H1 (cell line): ENCODE measurements at regions not wholly inside any gene's neighbourhood (a gene's known extent, or its start where the extent isn't known, plus 50 kb on each side); places are given as distances from the start of the nearest gene placed in this dataset.

ENCODE experiments used
- CTCF ChIA-PET: fragments of 300-600 bp; sonication (Branson Sonifier 250); formaldehyde crosslinking; loops from one replicate; lab custom pipeline; 2021; ENCODE audit not compliant: partially characterized antibody; lab: Charles Lee
- POLR2A ChIA-PET: fragments of 300-600 bp; sonication (Branson Sonifier 250); formaldehyde crosslinking; loops from one replicate; lab custom pipeline; 2021; ENCODE audit warnings: inconsistent platforms; ENCODE audit not compliant: partially characterized antibody; lab: Charles Lee
- DNase-seq, 2 experiments: peaks; one replicate each; pipeline versions ENCODE4 v3.0.0 to v3.0.0-alpha.2; 2010 to 2022; ENCODE audit warnings: low spot score in 2 of 2, low read depth in 1 of 2, mixed read lengths in 1 of 2
- FAIRE-seq: peaks from 2 replicates; lab custom pipeline; 2011; peaks lifted over from hg19 to GRCh38; lab: Jason Lieb, UNC
- H2AFZ ChIP-seq: 2 replicates; pipeline ENCODE4 v1.8.1; 2012; ENCODE audit warnings: low read length, inconsistent platforms
- H2AK5ac ChIP-seq: 2 replicates; pipeline ENCODE4 v1.6.1; 2013; ENCODE audit warnings: low read depth, low read length
- H2BK120ac ChIP-seq: replicated peaks from 2 replicates; pipeline ENCODE3; 2013; ENCODE audit warnings: low read depth, low read length, inconsistent platforms
- H2BK12ac ChIP-seq: 2 replicates; pipeline ENCODE4 v1.6.1; 2013; ENCODE audit warnings: low read depth, low read length
- H2BK15ac ChIP-seq: 2 replicates; pipeline ENCODE4 v1.6.1; 2013; ENCODE audit warnings: low read length
- H2BK20ac ChIP-seq: 2 replicates; pipeline ENCODE4 v1.6.1; 2013; ENCODE audit warnings: low read length
- H2BK5ac ChIP-seq: 2 replicates; pipeline ENCODE4 v1.6.1; 2013; ENCODE audit warnings: low read depth, low read length
- H3K14ac ChIP-seq: 2 replicates; pipeline ENCODE4 v1.6.1; 2013; ENCODE audit warnings: inconsistent platforms; ENCODE audit not compliant: insufficient read length
- H3K18ac ChIP-seq: 2 replicates; pipeline ENCODE4 v1.6.1; 2013; ENCODE audit warnings: low read length; ENCODE audit errors: extremely low read depth
- H3K23ac ChIP-seq: 2 replicates; pipeline ENCODE4 v1.6.1; 2013; ENCODE audit warnings: inconsistent platforms; ENCODE audit not compliant: insufficient read length
- H3K23me2 ChIP-seq: 2 replicates; pipeline ENCODE4 v1.6.1; 2013; ENCODE audit warnings: low read depth, low read length
- H3K27ac ChIP-seq: 2 replicates; pipeline ENCODE4 v1.6.1; 2011; ENCODE audit warnings: low read depth, low read length, inconsistent platforms
- H3K27me3 ChIP-seq, 4 experiments: replicated peaks in 1 of 4; 1 replicate in 1 of 4; 2 replicates in 3 of 4; pipeline versions ENCODE4 v1.6.1 to v1.8.1; 2011 to 2013; ENCODE audit warnings: low read length in 3 of 4, mild to moderate bottlenecking in 3 of 4, inconsistent platforms in 2 of 4, mixed read lengths in 2 of 4, moderate library complexity in 1 of 4; ENCODE audit not compliant: control insufficient read depth in 3 of 4, insufficient read depth in 3 of 4; ENCODE audit errors: extremely low read depth in 1 of 4
- H3K36me3 ChIP-seq, 4 experiments: 2 replicates each; pipeline versions ENCODE4 v1.6.1 to v1.8.1; 2011 to 2013; ENCODE audit warnings: mild to moderate bottlenecking in 4 of 4, low read length in 3 of 4, moderate library complexity in 2 of 4, control low read depth in 1 of 4, inconsistent platforms in 1 of 4; ENCODE audit not compliant: insufficient read depth in 4 of 4, control insufficient read depth in 2 of 4
- H3K4ac ChIP-seq: replicated peaks from 2 replicates; pipeline ENCODE3; 2013; ENCODE audit warnings: low read length, low read depth, mixed read lengths, inconsistent platforms; ENCODE audit not compliant: insufficient read length
- H3K4me1 ChIP-seq, 4 experiments: replicated peaks in 1 of 4; 1 replicate in 1 of 4; 2 replicates in 3 of 4; pipeline versions ENCODE4 v1.6.1 to v1.8.1; 2011 to 2013; ENCODE audit warnings: low read length in 3 of 4, inconsistent platforms in 2 of 4, mixed read lengths in 1 of 4; ENCODE audit not compliant: insufficient read depth in 4 of 4, control insufficient read depth in 3 of 4
- H3K4me2 ChIP-seq, 2 experiments: 2 replicates each; pipeline versions ENCODE4 v1.6.1 to v1.8.1; 2011 to 2013; ENCODE audit warnings: low read depth in 2 of 2, low read length in 2 of 2, control low read depth in 1 of 2, inconsistent platforms in 1 of 2, mild to moderate bottlenecking in 1 of 2; ENCODE audit not compliant: insufficient read depth in 1 of 2
- H3K4me3 ChIP-seq, 4 experiments: fragments of 200-600, 300-600 bp in 1 of 4; sonication (generic), shearing (Covaris generic), sonication (Bioruptor Twin) in 1 of 4; 2 replicates each; pipeline versions ENCODE4 v1.5.1 to v1.8.1; 2011 to 2016; ENCODE audit warnings: low read length in 4 of 4, low read depth in 3 of 4, control low read depth in 2 of 4, inconsistent platforms in 2 of 4, mild to moderate bottlenecking in 2 of 4, mixed read lengths in 1 of 4, moderate library complexity in 1 of 4; ENCODE audit not compliant: insufficient read depth in 2 of 4; ENCODE audit errors: extremely low read depth in 1 of 4
- H3K56ac ChIP-seq: replicated peaks from 2 replicates; pipeline ENCODE3; 2013; ENCODE audit warnings: low read depth, mild to moderate bottlenecking, mixed read lengths, low read length, inconsistent platforms; ENCODE audit not compliant: insufficient read length
- H3K79me1 ChIP-seq: 2 replicates; pipeline ENCODE4 v1.6.1; 2013; ENCODE audit warnings: low read depth, low read length, control low read depth
- H3K79me2 ChIP-seq, 2 experiments: 2 replicates each; pipeline versions ENCODE4 v1.6.1 to v1.8.1; 2012 to 2013; ENCODE audit warnings: low read length in 2 of 2, mild to moderate bottlenecking in 2 of 2, inconsistent platforms in 1 of 2; ENCODE audit not compliant: insufficient read depth in 2 of 2, control insufficient read depth in 1 of 2
- H3K9ac ChIP-seq, 4 experiments: replicated peaks in 1 of 4; 1 replicate in 1 of 4; 2 replicates in 3 of 4; pipeline versions ENCODE4 v1.6.1 to v1.8.1; 2011 to 2013; ENCODE audit warnings: low read depth in 3 of 4, low read length in 3 of 4, control low read depth in 2 of 4, mild to moderate bottlenecking in 2 of 4, moderate library complexity in 2 of 4, inconsistent platforms in 1 of 4; ENCODE audit errors: extremely low read depth in 1 of 4
- H3K9me3 ChIP-seq, 2 experiments: 2 replicates each; pipeline versions ENCODE4 v1.6.1 to v1.8.1; 2012 to 2013; ENCODE audit warnings: mild to moderate bottlenecking in 2 of 2, moderate library complexity in 2 of 2, control low read depth in 1 of 2, inconsistent platforms in 1 of 2, low read depth in 1 of 2, low read length in 1 of 2, mixed read lengths in 1 of 2; ENCODE audit not compliant: insufficient read depth in 2 of 2
- H4K20me1 ChIP-seq, 2 experiments: replicated peaks in 1 of 2; 2 replicates each; pipeline versions ENCODE3 to v1.8.1; 2011 to 2013; ENCODE audit warnings: inconsistent platforms in 2 of 2, low read length in 2 of 2, mild to moderate bottlenecking in 1 of 2; ENCODE audit not compliant: insufficient read depth in 2 of 2, control insufficient read depth in 1 of 2
- H4K5ac ChIP-seq: 2 replicates; pipeline ENCODE4 v1.6.1; 2013; ENCODE audit warnings: low read length, low read depth, mixed read lengths, inconsistent platforms; ENCODE audit not compliant: insufficient read length
- H4K8ac ChIP-seq: 2 replicates; pipeline ENCODE4 v1.8.0; 2013; ENCODE audit warnings: mild to moderate bottlenecking, moderate library complexity, low read length, inconsistent platforms; ENCODE audit not compliant: insufficient read depth; ENCODE audit errors: extremely low read depth
- H4K91ac ChIP-seq: replicated peaks from 2 replicates; pipeline ENCODE3; 2013; ENCODE audit warnings: low read length, mixed read lengths, inconsistent platforms; ENCODE audit not compliant: insufficient read length
- ASH2L ChIP-seq: fragments of 200-600, 300-600 bp; sonication (generic); IDR thresholded peaks from one replicate; pipeline ENCODE4 v1.7.1; 2017; ENCODE audit warnings: low read length
- BACH1 ChIP-seq: IDR thresholded peaks from 2 replicates; pipeline ENCODE4 v1.6.1; 2012; ENCODE audit warnings: low read length, improper control_type of control experiment
- GABPA ChIP-seq: IDR thresholded peaks from 2 replicates; pipeline ENCODE4 v1.6.1; 2011; ENCODE audit warnings: mild to moderate bottlenecking, low read length, moderate library complexity, borderline replicate concordance; ENCODE audit not compliant: insufficient read depth
- GTF2F1 ChIP-seq: IDR thresholded peaks from 2 replicates; pipeline ENCODE4 v1.6.1; 2012; ENCODE audit warnings: low read depth, low read length, improper control_type of control experiment, borderline replicate concordance
- RFX5 ChIP-seq: IDR thresholded peaks from 2 replicates; pipeline ENCODE4 v1.6.1; 2011; ENCODE audit warnings: low read depth, low read length, improper control_type of control experiment, borderline replicate concordance
- RNF2 ChIP-seq: fragments of 200-900, 300-1000 bp; sonication (generic); IDR thresholded peaks from 2 replicates; pipeline ENCODE4 v1.7.1; 2016; ENCODE audit warnings: borderline replicate concordance, low read depth, mild to moderate bottlenecking, antibody characterized with exemption, low read length; ENCODE audit not compliant: poor library complexity, severe bottlenecking; ENCODE audit errors: missing control alignments
- RXRA ChIP-seq: IDR thresholded peaks from 2 replicates; pipeline ENCODE4 v1.6.1; 2011; ENCODE audit warnings: low read depth, mild to moderate bottlenecking, low read length, moderate library complexity; ENCODE audit not compliant: insufficient read depth
- SIX5 ChIP-seq: IDR thresholded peaks from 2 replicates; pipeline ENCODE4 v1.6.1; 2011; ENCODE audit warnings: mild to moderate bottlenecking, low read depth, low read length
- SUZ12 ChIP-seq: fragments of 200-600 bp; sonication (generic); IDR thresholded peaks from 2 replicates; pipeline ENCODE4 v1.6.1; 2012; ENCODE audit warnings: mild to moderate bottlenecking, inconsistent platforms, low read length, moderate library complexity, mixed read lengths
- TCF12 ChIP-seq: IDR thresholded peaks from 2 replicates; pipeline ENCODE4 v1.6.1; 2011; ENCODE audit warnings: low read depth, mild to moderate bottlenecking, low read length
- ZNF274 ChIP-seq: IDR thresholded peaks from 2 replicates; pipeline ENCODE4 v1.7.0; 2012; ENCODE audit warnings: low read length, borderline replicate concordance; ENCODE audit errors: extremely low read depth
- WGBS, 2 experiments: shearing (Covaris generic) in 1 of 2; methylation state at CpG; one replicate each; pipeline versions ENCODE4 v1.1.6 to v1.1.7; 2013 to 2015; ENCODE audit warnings: low lambda C conversion rate in 2 of 2, mixed read lengths in 2 of 2, inconsistent platforms in 1 of 2, low coverage in 1 of 2, missing lambda C conversion rate in 1 of 2; ENCODE audit not compliant: insufficient replicate concordance in 2 of 2, insufficient coverage in 1 of 2, insufficient read length in 1 of 2; ENCODE audit errors: extremely low coverage in 1 of 2, missing lambda C conversion rate in 1 of 2; 5-methylcytosine and 5-hydroxymethylcytosine counted together

DNA sequence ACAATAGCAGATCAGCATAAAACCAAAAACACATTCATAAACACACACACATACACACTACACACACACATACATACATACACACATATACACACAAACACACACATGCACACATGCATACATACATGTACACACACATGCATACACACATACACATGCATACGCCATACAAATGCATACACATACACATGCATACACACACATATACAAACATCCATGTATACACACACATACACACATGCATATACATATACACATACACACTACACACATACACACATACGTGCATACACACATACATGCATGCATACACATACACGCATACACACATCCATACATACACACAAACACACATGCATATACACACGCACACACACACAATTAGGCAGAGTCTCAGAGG lies 490.1 kb downstream of the TNS1 start:
- 0 out of 2 replicates have a peak overlapping the region, but pooled peaks have one; percentile 5 for H2BK20ac ChIP-seq
- H3K4me3 ChIP-seq = no peak overlapping the region
- H3K4me1 ChIP-seq = peaks cover 0 to 3% (median 2%) of the 10 kb centered on the region in 4 experiments; a peak in 3 of 7 replicates
- peaks cover 0 to 4% of the 10 kb centered on the region in 2 experiments for H4K20me1 ChIP-seq
- 84% methylated on average over 4 of the region's 4 CpGs; no CpG with 5 or more reads in 1 of the 2 experiments for WGBS, 2 experiments
- CTCF ChIA-PET = interaction anchor here (0.6 to 4.8 kb wide), 3 partner anchors 200 to 346 kb away, joined by 3 to 38 read pairs (median 4); no protein-coding TSS in a partner anchor
- H3K36me3 ChIP-seq = no peaks in the 10 kb centered on the region
- H2AFZ ChIP-seq = no peak overlapping the region
- H2BK5ac ChIP-seq = no peak overlapping the region
- H3K79me2 ChIP-seq = no peaks in the 10 kb centered on the region
- POLR2A ChIA-PET = no interaction called here
- no peak overlapping the region for H3K4me2 ChIP-seq
- no peak overlapping the region for H3K27ac ChIP-seq
- H3K23ac ChIP-seq = no peak overlapping the region
- no peak for DNase-seq
- no peaks in the 10 kb centered on the region for H3K27me3 ChIP-seq
- no peak overlapping the region for H3K14ac ChIP-seq
- H2BK15ac ChIP-seq = no peak overlapping the region
- H3K4ac ChIP-seq = no peak overlapping the region
- no peak overlapping the region for H2BK12ac ChIP-seq
- no peak overlapping the region for H4K5ac ChIP-seq
- TF ChIP-seq GTF2F1 (no peak), SUZ12 (no peak), TCF12 (no peak), SIX5 (no peak), BACH1 (no peak), RNF2 (no peak), ZNF274 (no peak), RFX5 (no peak), ASH2L (no peak), RXRA (no peak), GABPA (no peak)
- H3K23me2 ChIP-seq = no peaks in the 10 kb centered on the region
- peak overlapping the region; percentile 42 for H4K91ac ChIP-seq
- H2BK120ac ChIP-seq = no peak overlapping the region
- H4K8ac ChIP-seq = no peak overlapping the region
- no peak overlapping the region for H3K56ac ChIP-seq
- FAIRE-seq = no peak
- no peaks in the 10 kb centered on the region for H3K9me3 ChIP-seq
- no peak overlapping the region for H2AK5ac ChIP-seq
- no peak overlapping the region for H3K9ac ChIP-seq
- no peaks in the 10 kb centered on the region for H3K79me1 ChIP-seq
- no peak overlapping the region for H3K18ac ChIP-seq
